ENCODE measurements at regions not wholly inside any gene's neighbourhood (a gene's known extent, or its start where the extent isn't known, plus 50 kb on each side); places are given as distances from the start of the nearest gene placed in this dataset.

DNA sequence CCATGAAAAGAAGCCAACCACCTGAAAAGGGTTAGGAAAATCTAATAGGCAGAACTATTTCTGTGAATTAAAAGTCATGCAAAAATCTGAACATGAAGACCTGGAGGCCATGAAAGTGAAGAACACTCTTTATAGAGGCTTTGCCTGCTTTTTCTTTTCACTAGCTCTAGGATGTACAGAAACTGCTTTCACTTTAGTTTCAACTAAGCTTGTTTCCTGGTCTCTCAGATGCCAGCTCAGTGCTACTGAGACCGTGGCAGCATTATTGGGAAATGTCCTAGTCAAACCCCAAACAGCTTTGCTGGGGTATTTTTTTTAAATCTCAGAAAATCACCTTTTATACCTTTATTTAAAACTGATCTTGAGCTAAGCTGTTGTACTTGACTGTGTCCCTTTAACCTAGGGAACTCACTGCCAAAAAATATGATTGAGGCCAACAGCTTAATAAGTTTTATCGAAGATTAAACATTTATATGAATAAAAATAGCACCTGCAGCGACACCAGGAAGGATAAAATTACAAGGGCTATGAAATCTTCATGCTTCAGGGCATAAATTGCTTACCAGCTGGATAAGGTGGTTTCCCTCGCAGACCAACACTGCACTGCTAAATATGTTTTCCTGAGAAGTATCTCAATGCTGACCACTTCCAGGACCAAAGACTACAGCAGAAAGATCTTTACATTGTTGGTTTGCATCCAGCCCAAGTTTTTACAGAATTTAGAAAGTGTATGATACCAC, 621.8 kb upstream of the ZFHX3 start:
- DNase-seq (ENCODE audit: low read depth), result no peak
- no peaks in the 10 kb centered on the region for H3K36me3 ChIP-seq (ENCODE audit: control insufficient read depth, insufficient read depth, low read length, severe bottlenecking)
- no peaks in the 10 kb centered on the region for H3K27me3 ChIP-seq (replicated peaks; ENCODE audit: control insufficient read depth, insufficient read depth, low read length)
- no peaks in the 10 kb centered on the region for H3K4me1 ChIP-seq (ENCODE audit: control insufficient read depth, insufficient read depth, low read length)
- no peak overlapping the region for H3K4me3 ChIP-seq (ENCODE audit: low read length)
- H3K9ac ChIP-seq (ENCODE audit: low read length), result no peak overlapping the region
- peaks cover 3% of the 10 kb centered on the region for H3K9me3 ChIP-seq (ENCODE audit: control insufficient read depth, low read length)

DNA sequence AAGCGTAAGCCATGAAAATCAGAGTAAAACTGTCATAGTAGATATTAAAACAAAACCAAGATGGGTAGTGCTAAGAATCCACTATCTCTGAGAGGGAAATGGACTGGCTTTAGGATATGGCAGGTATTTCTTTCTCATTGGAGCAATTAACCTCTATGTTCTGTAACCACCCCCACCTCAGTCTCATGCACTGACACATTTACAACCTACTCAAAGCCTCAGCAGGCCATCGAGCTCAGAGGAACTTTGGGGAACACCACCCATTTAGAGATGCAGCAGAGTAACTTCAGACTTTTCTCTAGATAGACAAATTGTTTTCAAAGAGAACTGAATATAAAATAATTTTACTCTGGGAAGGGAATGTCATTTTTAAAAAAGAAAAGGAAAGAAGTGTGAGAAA, 615.8 kb upstream of the ZFHX3 start:
- Histone ChIP-seq H3K9me3 (ENCODE audit: control insufficient read depth, low read length) (no peaks in the 10 kb centered on the region), H3K9ac (ENCODE audit: low read length) (no peak overlapping the region), H3K36me3 (ENCODE audit: control insufficient read depth, insufficient read depth, low read length, severe bottlenecking) (no peaks in the 10 kb centered on the region), H3K4me3 (ENCODE audit: low read length) (no peak overlapping the region), H3K4me1 (ENCODE audit: control insufficient read depth, insufficient read depth, low read length) (no peaks in the 10 kb centered on the region), H3K27me3 (replicated peaks; ENCODE audit: control insufficient read depth, insufficient read depth, low read length) (no peaks in the 10 kb centered on the region)
- DNase-seq (ENCODE audit: low read depth), result no peak

DNA sequence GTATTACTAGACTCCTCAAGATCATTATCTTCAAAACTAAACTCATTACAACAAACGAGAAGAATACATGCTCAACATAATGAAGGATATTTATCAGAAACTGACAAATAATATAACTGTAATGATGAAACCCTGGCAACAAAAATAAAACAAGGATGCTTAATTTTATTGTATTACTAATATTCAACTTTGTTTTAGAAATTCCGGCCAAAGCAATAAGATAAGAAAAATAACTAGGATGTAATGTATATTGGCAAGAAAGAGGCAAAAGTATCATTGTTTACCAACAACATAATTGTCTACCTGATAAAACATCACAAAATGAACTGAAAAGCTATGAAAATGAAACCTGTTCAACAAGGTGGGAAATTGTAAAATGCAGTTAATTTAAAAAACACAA, 588.3 kb upstream of the ZFHX3 start:
- H3K4me1 ChIP-seq (ENCODE audit: control insufficient read depth, insufficient read depth, low read length), result no peaks in the 10 kb centered on the region
- H3K4me3 ChIP-seq (ENCODE audit: low read length), result no peak overlapping the region
- H3K36me3 ChIP-seq (ENCODE audit: control insufficient read depth, insufficient read depth, low read length, severe bottlenecking), result no peaks in the 10 kb centered on the region
- H3K9ac ChIP-seq (ENCODE audit: low read length), result no peak overlapping the region
- peaks cover 15% of the 10 kb centered on the region for H3K9me3 ChIP-seq (ENCODE audit: control insufficient read depth, low read length)
- DNase-seq (ENCODE audit: low read depth), result no peak
- no peaks in the 10 kb centered on the region for H3K27me3 ChIP-seq (replicated peaks; ENCODE audit: control insufficient read depth, insufficient read depth, low read length)

DNA sequence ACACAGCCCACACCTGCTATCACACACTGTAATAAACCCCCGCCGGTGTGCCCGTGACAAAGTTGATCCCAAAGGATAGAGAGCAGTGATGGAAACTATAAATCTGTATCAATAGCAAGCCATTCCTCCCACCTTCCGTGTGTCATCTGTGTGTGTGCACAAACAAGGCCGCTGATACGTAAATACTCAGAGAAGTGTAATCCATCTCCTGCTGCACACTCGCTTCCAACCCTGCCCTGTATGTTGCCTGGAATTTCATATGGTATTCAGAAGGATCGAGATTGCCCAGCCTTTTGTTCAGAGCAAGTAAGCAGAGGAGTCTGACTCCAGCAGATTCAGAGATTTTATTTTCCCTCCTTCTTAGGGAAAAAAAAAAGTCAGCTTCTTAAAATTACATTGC, 581.1 kb upstream of the ZFHX3 start:
- H3K9ac ChIP-seq (ENCODE audit: low read length), result no peak overlapping the region
- no peaks in the 10 kb centered on the region for H3K9me3 ChIP-seq (ENCODE audit: control insufficient read depth, low read length)
- DNase-seq (ENCODE audit: low read depth), result no peak
- no peak overlapping the region for H3K4me3 ChIP-seq (ENCODE audit: low read length)
- no peaks in the 10 kb centered on the region for H3K27me3 ChIP-seq (replicated peaks; ENCODE audit: control insufficient read depth, insufficient read depth, low read length)
- H3K36me3 ChIP-seq (ENCODE audit: control insufficient read depth, insufficient read depth, low read length, severe bottlenecking), result no peaks in the 10 kb centered on the region
- H3K4me1 ChIP-seq (ENCODE audit: control insufficient read depth, insufficient read depth, low read length), result no peaks in the 10 kb centered on the region

DNA sequence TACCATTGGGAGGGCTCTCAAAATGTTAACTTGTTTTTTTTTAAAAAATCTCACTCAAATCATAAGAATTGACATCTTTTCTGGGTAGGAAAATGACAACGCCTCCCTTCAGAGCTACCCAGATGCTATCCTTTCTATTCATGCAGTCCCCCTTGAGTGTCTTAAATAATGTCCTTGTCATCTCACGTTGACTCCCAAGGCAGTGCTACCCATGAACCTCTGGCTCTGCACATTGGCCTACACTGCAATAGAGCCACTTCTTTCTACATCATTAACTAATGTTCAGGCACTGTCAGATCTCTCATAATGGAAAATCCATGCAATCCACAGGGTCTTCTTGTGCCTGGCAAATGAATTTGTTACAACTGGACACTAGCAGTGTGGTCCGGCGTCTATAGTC, 569.8 kb upstream of the ZFHX3 start:
- Histone ChIP-seq H3K9me3 (ENCODE audit: control insufficient read depth, low read length) (no peaks in the 10 kb centered on the region), H3K36me3 (ENCODE audit: control insufficient read depth, insufficient read depth, low read length, severe bottlenecking) (no peaks in the 10 kb centered on the region), H3K4me1 (ENCODE audit: control insufficient read depth, insufficient read depth, low read length) (no peaks in the 10 kb centered on the region), H3K9ac (ENCODE audit: low read length) (no peak overlapping the region), H3K4me3 (ENCODE audit: low read length) (no peak overlapping the region), H3K27me3 (replicated peaks; ENCODE audit: control insufficient read depth, insufficient read depth, low read length) (no peaks in the 10 kb centered on the region)
- no peak for DNase-seq (ENCODE audit: low read depth)

DNA sequence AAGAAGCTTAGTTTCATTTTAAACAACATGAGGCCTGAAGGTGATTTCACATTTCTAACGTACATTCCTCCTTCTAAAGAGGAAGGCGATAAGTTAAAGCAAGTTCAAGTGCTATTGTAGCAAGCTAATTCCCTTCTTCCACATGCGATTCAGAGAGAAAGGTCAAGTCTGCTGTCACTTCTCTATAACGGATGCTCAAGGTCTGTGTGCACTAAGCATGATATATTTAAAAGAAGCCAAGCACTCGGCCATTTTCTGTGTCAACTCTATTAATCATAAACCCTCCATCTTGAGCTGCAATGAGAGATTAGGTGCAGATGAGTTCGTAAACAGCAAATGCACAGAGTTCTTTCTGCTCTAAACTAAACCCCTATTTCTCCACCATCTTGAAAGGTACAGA, 568.8 kb upstream of the ZFHX3 start:
- no peaks in the 10 kb centered on the region for H3K4me1 ChIP-seq (ENCODE audit: control insufficient read depth, insufficient read depth, low read length)
- no peak overlapping the region for H3K4me3 ChIP-seq (ENCODE audit: low read length)
- H3K36me3 ChIP-seq (ENCODE audit: control insufficient read depth, insufficient read depth, low read length, severe bottlenecking), result no peaks in the 10 kb centered on the region
- no peaks in the 10 kb centered on the region for H3K9me3 ChIP-seq (ENCODE audit: control insufficient read depth, low read length)
- no peaks in the 10 kb centered on the region for H3K27me3 ChIP-seq (replicated peaks; ENCODE audit: control insufficient read depth, insufficient read depth, low read length)
- DNase-seq (ENCODE audit: low read depth), result no peak
- H3K9ac ChIP-seq (ENCODE audit: low read length), result no peak overlapping the region

DNA sequence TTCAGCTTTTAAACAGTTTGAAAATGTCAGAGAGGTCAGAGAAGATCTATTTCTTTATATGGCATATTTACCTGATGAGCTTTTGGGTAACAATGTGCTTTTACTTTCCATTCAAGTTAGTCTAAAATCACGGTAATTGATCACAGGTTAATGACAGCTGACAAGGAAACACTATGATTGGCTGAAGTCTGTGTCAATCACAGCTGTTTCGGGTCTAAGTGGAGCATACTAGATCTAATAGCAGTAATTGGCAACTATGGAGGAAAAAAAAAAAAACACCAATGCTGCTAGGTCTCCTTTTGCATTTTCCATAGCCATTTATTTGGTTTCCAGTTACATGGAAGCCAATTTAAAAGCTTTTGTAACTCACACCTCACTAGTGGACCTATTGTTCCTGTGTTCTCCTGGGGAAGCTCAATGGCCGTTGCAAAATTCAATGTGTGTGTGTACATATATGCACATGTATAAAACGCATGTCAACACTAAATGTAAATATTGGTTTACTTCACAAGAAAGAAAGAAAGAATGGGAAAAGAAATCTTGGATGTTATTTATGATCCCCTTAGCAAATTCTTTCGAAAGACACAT, 568.3 kb upstream of the ZFHX3 start:
- Histone ChIP-seq H3K4me1 (ENCODE audit: control insufficient read depth, insufficient read depth, low read length) (no peaks in the 10 kb centered on the region), H3K9ac (ENCODE audit: low read length) (no peak overlapping the region), H3K36me3 (ENCODE audit: control insufficient read depth, insufficient read depth, low read length, severe bottlenecking) (no peaks in the 10 kb centered on the region), H3K4me3 (ENCODE audit: low read length) (no peak overlapping the region), H3K27me3 (replicated peaks; ENCODE audit: control insufficient read depth, insufficient read depth, low read length) (no peaks in the 10 kb centered on the region), H3K9me3 (ENCODE audit: control insufficient read depth, low read length) (no peaks in the 10 kb centered on the region)
- no peak for DNase-seq (ENCODE audit: low read depth)

DNA sequence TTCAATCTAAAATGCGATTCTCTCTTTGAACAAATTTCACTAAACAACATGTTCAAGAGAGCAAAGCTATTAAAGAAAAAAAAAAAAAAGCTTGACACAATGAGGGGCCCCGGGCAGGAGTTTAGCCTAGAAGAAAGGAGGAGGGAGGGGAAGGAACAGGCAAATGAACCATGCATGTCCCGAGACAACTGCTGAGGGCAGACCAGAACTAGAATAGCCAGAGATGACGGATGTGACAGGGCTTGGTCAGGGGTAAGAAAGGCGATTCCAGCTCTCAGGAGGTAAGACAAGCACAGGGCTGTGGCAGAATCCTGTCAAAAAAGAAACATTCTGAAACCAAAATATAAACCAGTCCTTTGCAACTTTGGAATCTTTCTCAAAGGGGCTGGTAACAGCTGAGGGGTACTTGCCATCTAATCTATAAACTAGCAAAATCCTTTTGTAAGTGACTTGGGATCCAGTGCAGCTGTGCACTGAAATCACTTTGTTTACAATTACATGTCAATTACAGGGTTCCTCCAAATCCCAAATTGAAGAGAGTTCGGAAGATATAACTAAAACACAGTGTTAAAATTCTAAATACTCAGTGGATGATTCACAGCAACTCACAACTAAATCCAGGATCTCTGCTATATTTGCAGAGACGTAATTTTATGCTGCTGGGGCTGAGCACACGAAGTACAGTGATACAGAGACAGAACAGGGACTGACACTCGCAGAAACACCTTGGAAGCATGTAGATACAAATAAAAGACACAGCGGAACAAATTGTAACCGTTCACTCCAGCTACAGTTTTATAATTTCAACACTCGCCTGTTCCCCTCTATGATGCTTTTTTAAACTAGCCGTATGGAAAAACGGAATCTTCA, 567.4 kb upstream of the ZFHX3 start:
- Histone ChIP-seq H3K4me3 (ENCODE audit: low read length) (no peak overlapping the region), H3K9ac (ENCODE audit: low read length) (no peak overlapping the region), H3K36me3 (ENCODE audit: control insufficient read depth, insufficient read depth, low read length, severe bottlenecking) (no peaks in the 10 kb centered on the region), H3K9me3 (ENCODE audit: control insufficient read depth, low read length) (no peaks in the 10 kb centered on the region), H3K4me1 (ENCODE audit: control insufficient read depth, insufficient read depth, low read length) (no peaks in the 10 kb centered on the region), H3K27me3 (replicated peaks; ENCODE audit: control insufficient read depth, insufficient read depth, low read length) (no peaks in the 10 kb centered on the region)
- peak; percentile 8 for DNase-seq (ENCODE audit: low read depth)

DNA sequence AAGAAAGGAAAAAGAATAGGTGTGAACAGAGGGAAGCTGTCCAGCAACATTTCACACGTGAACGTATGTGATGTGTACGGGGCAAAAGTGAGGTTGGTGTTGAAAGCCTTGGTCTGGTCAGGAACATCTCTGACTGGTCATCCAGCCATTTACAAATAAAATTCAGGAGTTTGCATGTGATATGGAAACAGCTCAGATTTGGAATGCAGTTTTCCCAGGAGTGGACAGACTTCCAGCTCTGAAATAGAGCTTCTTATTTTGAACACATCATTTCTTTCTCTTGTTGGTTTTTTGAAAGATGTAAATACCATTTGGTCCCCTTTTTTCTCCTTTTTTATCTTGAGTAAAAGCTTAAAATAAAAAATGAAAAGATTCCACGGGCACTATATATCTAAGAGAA, 566.2 kb upstream of the ZFHX3 start:
- Histone ChIP-seq H3K9me3 (ENCODE audit: control insufficient read depth, low read length) (no peaks in the 10 kb centered on the region), H3K4me1 (ENCODE audit: control insufficient read depth, insufficient read depth, low read length) (no peaks in the 10 kb centered on the region), H3K4me3 (ENCODE audit: low read length) (no peak overlapping the region), H3K27me3 (replicated peaks; ENCODE audit: control insufficient read depth, insufficient read depth, low read length) (no peaks in the 10 kb centered on the region), H3K36me3 (ENCODE audit: control insufficient read depth, insufficient read depth, low read length, severe bottlenecking) (no peaks in the 10 kb centered on the region), H3K9ac (ENCODE audit: low read length) (no peak overlapping the region)
- DNase-seq (ENCODE audit: low read depth), result no peak

DNA sequence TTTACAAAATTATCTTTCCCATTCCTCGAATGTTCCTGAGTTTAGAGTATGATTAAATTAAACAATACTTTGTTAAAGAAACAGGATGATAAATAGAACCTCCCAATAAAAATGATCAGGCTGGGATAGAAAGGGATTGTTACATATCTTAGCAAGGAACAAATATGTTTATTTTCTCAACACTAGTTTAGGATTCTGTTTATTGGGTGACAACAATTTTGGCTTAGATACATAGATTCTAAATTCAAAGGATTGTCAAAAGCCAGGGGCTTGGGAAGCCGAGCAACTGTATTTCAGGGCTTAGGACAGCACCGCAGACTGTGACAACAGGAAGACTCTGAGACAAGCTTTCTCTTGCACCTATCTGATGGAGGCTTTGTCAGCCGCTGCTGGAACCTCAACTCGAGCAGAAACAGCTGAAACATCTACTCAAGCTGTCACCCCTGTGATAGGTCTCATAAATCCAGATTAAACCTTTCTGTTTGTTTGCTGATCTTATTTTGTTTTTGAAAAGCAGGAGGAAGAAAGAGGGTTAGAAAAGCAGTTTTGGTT, 562.8 kb upstream of the ZFHX3 start:
- Histone ChIP-seq H3K36me3 (ENCODE audit: control insufficient read depth, insufficient read depth, low read length, severe bottlenecking) (no peaks in the 10 kb centered on the region), H3K27me3 (replicated peaks; ENCODE audit: control insufficient read depth, insufficient read depth, low read length) (no peaks in the 10 kb centered on the region), H3K9me3 (ENCODE audit: control insufficient read depth, low read length) (no peaks in the 10 kb centered on the region), H3K4me1 (ENCODE audit: control insufficient read depth, insufficient read depth, low read length) (no peaks in the 10 kb centered on the region), H3K9ac (ENCODE audit: low read length) (no peak overlapping the region), H3K4me3 (ENCODE audit: low read length) (no peak overlapping the region)
- no peak for DNase-seq (ENCODE audit: low read depth)

DNA sequence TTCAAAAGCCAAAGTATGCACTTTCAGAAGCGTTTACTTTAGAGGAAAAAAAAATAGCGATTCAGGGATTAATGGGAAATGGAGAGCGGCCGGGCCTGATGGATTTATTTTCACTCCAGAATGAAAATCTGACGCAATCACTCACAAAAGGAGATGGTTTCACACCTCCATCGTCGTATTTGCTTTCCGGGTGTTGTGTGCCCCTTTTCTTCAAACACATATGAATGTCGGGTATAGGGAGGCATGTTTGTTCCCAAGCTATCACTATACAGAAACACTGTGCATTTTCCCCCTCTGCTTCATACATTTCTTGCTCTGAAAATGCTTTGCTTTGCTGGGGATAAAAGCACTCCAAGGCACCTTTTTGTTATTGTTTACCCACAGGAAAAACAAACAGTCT, 562.2 kb upstream of the ZFHX3 start:
- Histone ChIP-seq H3K9me3 (ENCODE audit: control insufficient read depth, low read length) (no peaks in the 10 kb centered on the region), H3K9ac (ENCODE audit: low read length) (no peak overlapping the region), H3K4me1 (ENCODE audit: control insufficient read depth, insufficient read depth, low read length) (no peaks in the 10 kb centered on the region), H3K27me3 (replicated peaks; ENCODE audit: control insufficient read depth, insufficient read depth, low read length) (no peaks in the 10 kb centered on the region), H3K36me3 (ENCODE audit: control insufficient read depth, insufficient read depth, low read length, severe bottlenecking) (no peaks in the 10 kb centered on the region), H3K4me3 (ENCODE audit: low read length) (no peak overlapping the region)
- no peak for DNase-seq (ENCODE audit: low read depth)

Measured in adipocyte (in vitro differentiated cells).